CD14-positive monocyte (primary cell): ENCODE measurements at regions not wholly inside any gene's neighbourhood (a gene's known extent, or its start where the extent isn't known, plus 50 kb on each side); places are given as distances from the start of the nearest gene placed in this dataset.

Experiments used
- DNase-seq, 3 donors: peaks; one replicate each; pipeline ENCODE4 v3.0.0-alpha.2; 2011 to 2022
- H2AFZ ChIP-seq: 2 replicates; pipeline ENCODE4 v1.6.0; 2012; ENCODE audit warnings: mild to moderate bottlenecking, low read depth, low read length, inconsistent platforms; ENCODE audit not compliant: insufficient read depth, poor library complexity, severe bottlenecking
- H3K27ac ChIP-seq, 2 donors: 1 replicate in 1 of 2; 2 replicates in 1 of 2; pipeline ENCODE4 v1.5.1; 2012 to 2013; ENCODE audit warnings: low read length in 2 of 2, control low read depth in 1 of 2, inconsistent platforms in 1 of 2, low read depth in 1 of 2, mild to moderate bottlenecking in 1 of 2
- H3K27me3 ChIP-seq, 2 donors: one replicate each; pipeline versions ENCODE4 v1.6.0 to v1.6.1; 2011 to 2013; ENCODE audit warnings: low read length in 2 of 2; ENCODE audit not compliant: control insufficient read depth in 2 of 2, insufficient read depth in 2 of 2
- H3K36me3 ChIP-seq, 2 donors: replicated peaks in 1 of 2; 1 replicate in 1 of 2; 2 replicates in 1 of 2; pipeline versions ENCODE4 v1.5.1 to v1.6.1; 2012 to 2013; ENCODE audit warnings: low read length in 2 of 2, control low read depth in 1 of 2, inconsistent platforms in 1 of 2, mild to moderate bottlenecking in 1 of 2; ENCODE audit not compliant: insufficient read depth in 2 of 2, control insufficient read depth in 1 of 2
- H3K4me1 ChIP-seq, 2 donors: 1 replicate in 1 of 2; 2 replicates in 1 of 2; pipeline versions ENCODE4 v1.5.1 to v1.6.1; 2012 to 2013; ENCODE audit warnings: low read length in 2 of 2, control low read depth in 1 of 2, inconsistent platforms in 1 of 2, mild to moderate bottlenecking in 1 of 2, moderate library complexity in 1 of 2; ENCODE audit not compliant: insufficient read depth in 2 of 2, control insufficient read depth in 1 of 2
- H3K4me2 ChIP-seq: replicated peaks from 2 replicates; pipeline ENCODE3; 2012; ENCODE audit warnings: low read length, moderate library complexity, mild to moderate bottlenecking; ENCODE audit not compliant: poor library complexity, severe bottlenecking; ENCODE audit errors: extremely low read depth
- H3K4me3 ChIP-seq, 3 experiments: fragments of 200-600 bp in 1 of 3; sonication (generic) in 1 of 3; replicated peaks in 1 of 3; 1 replicate in 2 of 3; 2 replicates in 1 of 3; pipeline ENCODE4 v1.5.1; 2011 to 2013; ENCODE audit warnings: low read length in 3 of 3, mild to moderate bottlenecking in 3 of 3, control low read depth in 2 of 3, low read depth in 2 of 3, inconsistent platforms in 1 of 3, moderate library complexity in 1 of 3
- H3K79me2 ChIP-seq: 2 replicates; pipeline ENCODE4 v1.6.0; 2012; ENCODE audit warnings: mild to moderate bottlenecking, control low read depth, inconsistent platforms, low read length, moderate library complexity; ENCODE audit not compliant: insufficient read depth
- H3K9ac ChIP-seq: 2 replicates; pipeline ENCODE4 v1.6.0; 2017; ENCODE audit warnings: low read length, mild to moderate bottlenecking; ENCODE audit not compliant: insufficient read depth, poor library complexity, severe bottlenecking
- H3K9me3 ChIP-seq, 2 donors: replicated peaks in 1 of 2; 1 replicate in 1 of 2; 2 replicates in 1 of 2; pipeline versions ENCODE4 v1.5.1 to v1.6.1; 2012 to 2013; ENCODE audit warnings: low read length in 2 of 2, control low read depth in 1 of 2; ENCODE audit not compliant: control insufficient read depth in 1 of 2, insufficient read depth in 1 of 2
- H4K20me1 ChIP-seq: 2 replicates; pipeline ENCODE4 v1.6.0; 2012; ENCODE audit warnings: mild to moderate bottlenecking, low read length, control low read depth, moderate library complexity; ENCODE audit not compliant: insufficient read depth
- H3K27ac Mint-ChIP-seq, 7 donors: one replicate each; pipeline ENCODE4 v1.8.0; 2020; ENCODE audit warnings: mild to moderate bottlenecking in 7 of 7, mixed read lengths in 7 of 7, moderate library complexity in 6 of 7, inconsistent platforms in 2 of 7
- H3K27me3 Mint-ChIP-seq, 3 donors: one replicate each; pipeline ENCODE4 v1.8.0; 2021 to 2022; ENCODE audit warnings: low read depth in 3 of 3, mild to moderate bottlenecking in 3 of 3, mixed read lengths in 3 of 3, moderate library complexity in 3 of 3, inconsistent platforms in 1 of 3
- H3K36me3 Mint-ChIP-seq, 2 donors: one replicate each; pipeline ENCODE4 v1.8.0; 2020; ENCODE audit warnings: mixed read lengths in 2 of 2, inconsistent platforms in 1 of 2, mild to moderate bottlenecking in 1 of 2
- H3K4me1 Mint-ChIP-seq: one replicate; pipeline ENCODE4 v1.8.0; 2020; ENCODE audit warnings: mild to moderate bottlenecking, mixed read lengths
- H3K4me3 Mint-ChIP-seq, 2 donors: one replicate each; pipeline ENCODE4 v1.8.0; 2020; ENCODE audit warnings: mild to moderate bottlenecking in 2 of 2, mixed read lengths in 2 of 2, moderate library complexity in 1 of 2
- H3K9me3 Mint-ChIP-seq, 7 donors: one replicate each; pipeline ENCODE4 v1.8.0; 2020 to 2022; ENCODE audit warnings: mixed read lengths in 7 of 7, mild to moderate bottlenecking in 6 of 7, moderate library complexity in 6 of 7, inconsistent platforms in 2 of 7
- WGBS: methylation state at CpG from one replicate; pipeline ENCODE4 v1.1.5; 2013; ENCODE audit warnings: missing lambda C conversion rate; ENCODE audit not compliant: insufficient coverage; 5-methylcytosine and 5-hydroxymethylcytosine counted together
- intact Hi-C, 2 donors: fragments of 100-400 bp; cut with micrococcal nuclease; formaldehyde crosslinking; loops; one replicate each; pipeline versions ENCODE4 v1.15.0 to v1.15.1; 2023
- TF ChIP-seq, protein P1 (sequence below): fragments of 200-600 bp; IDR thresholded peaks from one replicate; pipeline ENCODE4 v1.8.0; 2022; ENCODE audit warnings: antibody characterized with exemption, mild to moderate bottlenecking

DNA sequence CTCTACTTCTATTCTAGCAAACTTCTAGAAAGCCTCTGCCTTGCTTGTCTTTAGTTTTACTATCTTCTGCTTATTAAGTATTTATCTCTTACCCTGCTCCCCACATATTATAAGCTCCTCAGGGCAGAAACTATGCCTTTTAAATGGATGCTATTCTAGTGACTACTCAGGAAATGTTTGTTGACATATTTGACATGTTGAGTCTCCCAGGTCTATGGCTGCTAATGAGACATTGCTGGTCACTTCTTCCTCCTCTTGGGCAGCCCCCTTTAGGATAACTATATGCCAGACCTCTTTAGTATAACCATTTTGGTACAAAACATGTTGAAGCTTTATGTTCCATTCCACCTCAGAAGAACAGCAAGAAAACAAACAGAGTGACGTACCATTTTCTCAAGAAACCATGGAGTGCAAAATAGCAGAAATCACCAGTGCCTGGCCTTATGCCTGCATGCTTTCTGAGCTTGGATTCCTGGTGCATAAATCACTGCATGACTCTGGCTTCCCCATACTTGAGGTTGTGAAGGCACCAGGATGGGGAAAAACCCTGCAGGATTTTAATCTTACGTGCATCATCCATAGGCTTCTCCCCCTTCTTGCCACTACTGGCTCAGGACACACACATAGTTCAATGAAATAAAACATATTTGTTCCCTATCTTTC lies 202.6 kb downstream of the TMX1 start:
- H3K4me1 Mint-ChIP-seq, result no peaks in the 10 kb centered on the region
- H3K27ac ChIP-seq, result no peak overlapping the region
- no peak for DNase-seq
- peaks cover 0 to 3% (median 0%) of the 10 kb centered on the region in 7 donors for H3K9me3 Mint-ChIP-seq
- no peaks in the 10 kb centered on the region for H3K27me3 ChIP-seq
- no peaks in the 10 kb centered on the region for H3K9me3 ChIP-seq
- intact Hi-C loops, result no loop called here
- H3K27me3 Mint-ChIP-seq, result peaks cover 0 to 11% (median 6%) of the 10 kb centered on the region in 3 donors
- TF ChIP-seq, protein P1, sequence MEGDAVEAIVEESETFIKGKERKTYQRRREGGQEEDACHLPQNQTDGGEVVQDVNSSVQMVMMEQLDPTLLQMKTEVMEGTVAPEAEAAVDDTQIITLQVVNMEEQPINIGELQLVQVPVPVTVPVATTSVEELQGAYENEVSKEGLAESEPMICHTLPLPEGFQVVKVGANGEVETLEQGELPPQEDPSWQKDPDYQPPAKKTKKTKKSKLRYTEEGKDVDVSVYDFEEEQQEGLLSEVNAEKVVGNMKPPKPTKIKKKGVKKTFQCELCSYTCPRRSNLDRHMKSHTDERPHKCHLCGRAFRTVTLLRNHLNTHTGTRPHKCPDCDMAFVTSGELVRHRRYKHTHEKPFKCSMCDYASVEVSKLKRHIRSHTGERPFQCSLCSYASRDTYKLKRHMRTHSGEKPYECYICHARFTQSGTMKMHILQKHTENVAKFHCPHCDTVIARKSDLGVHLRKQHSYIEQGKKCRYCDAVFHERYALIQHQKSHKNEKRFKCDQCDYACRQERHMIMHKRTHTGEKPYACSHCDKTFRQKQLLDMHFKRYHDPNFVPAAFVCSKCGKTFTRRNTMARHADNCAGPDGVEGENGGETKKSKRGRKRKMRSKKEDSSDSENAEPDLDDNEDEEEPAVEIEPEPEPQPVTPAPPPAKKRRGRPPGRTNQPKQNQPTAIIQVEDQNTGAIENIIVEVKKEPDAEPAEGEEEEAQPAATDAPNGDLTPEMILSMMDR, result no peak
- H3K79me2 ChIP-seq, result no peaks in the 10 kb centered on the region
- H3K4me2 ChIP-seq, result no peak overlapping the region
- H3K4me3 ChIP-seq, result no peak overlapping the region
- no peak overlapping the region for H3K27ac Mint-ChIP-seq
- H3K36me3 Mint-ChIP-seq, result no peaks in the 10 kb centered on the region
- H3K36me3 ChIP-seq, result no peaks in the 10 kb centered on the region
- no peak overlapping the region for H3K4me3 Mint-ChIP-seq
- no peaks in the 10 kb centered on the region for H4K20me1 ChIP-seq
- H2AFZ ChIP-seq, result no peak overlapping the region
- no peaks in the 10 kb centered on the region for H3K4me1 ChIP-seq
- no peak overlapping the region for H3K9ac ChIP-seq
- WGBS, result 44% methylated on average over 1 of the region's 2 CpGs

DNA sequence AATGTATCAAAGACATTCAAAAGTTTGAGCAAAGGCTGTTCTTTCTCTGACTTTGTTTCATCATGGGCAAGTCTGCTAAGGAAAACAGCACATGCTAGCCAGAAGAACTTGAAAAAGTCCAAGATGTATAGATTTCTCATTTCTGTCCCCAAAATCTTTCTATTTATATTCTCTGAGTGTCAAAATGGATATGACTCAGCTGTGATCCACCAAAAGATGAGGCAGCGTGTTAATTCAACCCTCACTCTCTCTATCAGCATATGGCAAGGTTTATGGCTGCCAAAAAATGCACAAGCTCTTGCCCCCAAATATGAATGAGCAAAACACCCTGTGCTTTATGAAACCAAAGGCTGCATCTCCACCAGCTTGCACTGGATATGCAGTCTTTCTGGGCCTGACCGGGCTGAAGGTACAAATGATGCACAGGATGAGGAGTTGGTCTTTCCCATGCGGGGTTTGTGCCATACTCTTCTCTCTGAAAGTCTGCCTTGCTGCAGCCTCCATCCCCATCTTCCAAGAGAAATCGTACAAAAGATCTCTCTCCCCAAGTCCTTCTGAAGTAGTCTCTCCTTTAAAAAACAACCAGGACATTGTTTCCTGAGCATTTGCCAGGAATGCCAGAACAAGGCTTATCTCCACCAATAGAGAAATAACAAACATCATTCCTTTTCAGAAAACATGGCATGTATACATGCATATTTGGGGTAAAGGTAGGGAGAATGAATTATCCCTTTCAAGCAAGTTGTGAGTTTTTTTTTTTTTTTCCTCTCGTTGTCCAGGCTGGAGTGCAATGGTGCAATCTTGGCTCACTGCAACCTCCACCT lies 203.4 kb downstream of the TMX1 start:
- no peak for DNase-seq
- Histone ChIP-seq H3K4me2 (no peak overlapping the region), H3K27me3 (no peaks in the 10 kb centered on the region), H4K20me1 (no peaks in the 10 kb centered on the region), H3K36me3 (no peaks in the 10 kb centered on the region), H3K9ac (no peak overlapping the region), H3K4me3 (no peak overlapping the region), H3K79me2 (no peaks in the 10 kb centered on the region), H3K9me3 (no peaks in the 10 kb centered on the region), H2AFZ (no peak overlapping the region), H3K4me1 (no peaks in the 10 kb centered on the region), H3K27ac (no peak overlapping the region)
- Mint-ChIP-seq H3K4me3 (no peak overlapping the region), H3K27ac (no peak overlapping the region), H3K4me1 (no peaks in the 10 kb centered on the region), H3K9me3 (peaks cover 0 to 3% (median 0%) of the 10 kb centered on the region in 7 donors), H3K36me3 (no peaks in the 10 kb centered on the region), H3K27me3 (peaks cover 0 to 11% (median 6%) of the 10 kb centered on the region in 3 donors)
- 79% methylated on average over 3 of the region's 5 CpGs for WGBS
- TF ChIP-seq, protein P1, result no peak
- intact Hi-C loops, result no loop called here
